H9 (cell line): ENCODE measurements at regions not wholly inside any gene's neighbourhood (a gene's known extent, or its start where the extent isn't known, plus 50 kb on each side); places are given as distances from the start of the nearest gene placed in this dataset.

Source experiments
- DNase-seq: peaks from one replicate; pipeline ENCODE4 v3.0.0-alpha.2; 2017
- H2AFZ ChIP-seq: one replicate; pipeline ENCODE4 v1.6.1; 2013; ENCODE audit warnings: mild to moderate bottlenecking, low read length, control low read depth, moderate library complexity
- H2AK5ac ChIP-seq: 2 replicates; pipeline ENCODE4 v1.6.1; 2013; ENCODE audit warnings: low read length, control low read depth, mixed read lengths; ENCODE audit not compliant: insufficient read length
- H2BK120ac ChIP-seq: one replicate; pipeline ENCODE4 v1.6.1; 2013; ENCODE audit warnings: low read depth, mild to moderate bottlenecking, low read length, control low read depth, inconsistent platforms; ENCODE audit not compliant: poor library complexity, severe bottlenecking
- H2BK12ac ChIP-seq: 2 replicates; pipeline ENCODE4 v1.6.1; 2013; ENCODE audit warnings: low read length, control low read depth, mixed read lengths, low read depth; ENCODE audit not compliant: insufficient read length
- H2BK15ac ChIP-seq: 2 replicates; pipeline ENCODE4 v1.6.1; 2013; ENCODE audit warnings: low read depth, low read length, control low read depth
- H2BK20ac ChIP-seq: one replicate; pipeline ENCODE4 v1.6.1; 2013; ENCODE audit warnings: low read depth, mild to moderate bottlenecking, low read length, control low read depth, inconsistent platforms; ENCODE audit not compliant: poor library complexity, severe bottlenecking
- H2BK5ac ChIP-seq: 2 replicates; pipeline ENCODE4 v1.6.1; 2013; ENCODE audit warnings: low read length, control low read depth, mixed read lengths; ENCODE audit not compliant: insufficient read length
- H3K14ac ChIP-seq: 2 replicates; pipeline ENCODE4 v1.6.1; 2013; ENCODE audit warnings: low read length, control low read depth; ENCODE audit not compliant: insufficient read depth
- H3K18ac ChIP-seq: 2 replicates; pipeline ENCODE4 v1.6.1; 2013; ENCODE audit warnings: low read depth, mild to moderate bottlenecking, mixed read lengths, low read length, control low read depth; ENCODE audit not compliant: insufficient read length
- H3K23ac ChIP-seq: 2 replicates; pipeline ENCODE4 v1.6.1; 2013; ENCODE audit warnings: low read length, control low read depth, mixed read lengths, low read depth; ENCODE audit not compliant: insufficient read length
- H3K23me2 ChIP-seq: 2 replicates; pipeline ENCODE4 v1.6.1; 2013; ENCODE audit warnings: low read depth, mild to moderate bottlenecking, mixed read lengths, low read length, control low read depth; ENCODE audit not compliant: insufficient read length, poor library complexity, severe bottlenecking
- H3K27ac ChIP-seq: 2 replicates; pipeline ENCODE4 v1.5.1; 2013; ENCODE audit warnings: low read length, control low read depth, mixed read lengths, low read depth; ENCODE audit not compliant: insufficient read length
- H3K27me3 ChIP-seq: 2 replicates; pipeline ENCODE4 v1.6.1; 2013; ENCODE audit warnings: low read length, control low read depth, inconsistent platforms; ENCODE audit not compliant: insufficient read depth
- H3K4ac ChIP-seq: 2 replicates; pipeline ENCODE4 v1.6.1; 2013; ENCODE audit warnings: low read depth, mild to moderate bottlenecking, control low read depth, inconsistent platforms, low read length, moderate library complexity
- H3K4me1 ChIP-seq: 2 replicates; pipeline ENCODE4 v1.6.1; 2013; ENCODE audit warnings: low read length, control low read depth, inconsistent platforms; ENCODE audit not compliant: insufficient read depth
- H3K4me2 ChIP-seq: 2 replicates; pipeline ENCODE4 v1.6.1; 2013; ENCODE audit warnings: low read length, control low read depth, mixed read lengths; ENCODE audit not compliant: insufficient read length, insufficient read depth
- H3K56ac ChIP-seq: 2 replicates; pipeline ENCODE4 v1.6.1; 2013; ENCODE audit warnings: low read depth, mild to moderate bottlenecking, mixed read lengths, low read length, control low read depth; ENCODE audit not compliant: insufficient read length
- H3K79me1 ChIP-seq: 2 replicates; pipeline ENCODE4 v1.6.1; 2013; ENCODE audit warnings: low read depth, mild to moderate bottlenecking, moderate library complexity, low read length, control low read depth, inconsistent platforms; ENCODE audit not compliant: insufficient read depth, poor library complexity, severe bottlenecking
- H3K79me2 ChIP-seq: 2 replicates; pipeline ENCODE4 v1.6.1; 2013; ENCODE audit warnings: low read length, control low read depth, inconsistent platforms; ENCODE audit not compliant: insufficient read depth
- H3K9ac ChIP-seq: 2 replicates; pipeline ENCODE4 v1.6.1; 2013; ENCODE audit warnings: low read length, control low read depth, mixed read lengths; ENCODE audit not compliant: insufficient read length; ENCODE audit errors: extremely low read depth
- H3K9me3 ChIP-seq: one replicate; pipeline ENCODE4 v1.6.1; 2013; ENCODE audit warnings: low read depth, low read length, inconsistent platforms; ENCODE audit not compliant: control insufficient read depth
- H3T11ph ChIP-seq: one replicate; pipeline ENCODE4 v1.6.1; 2013; ENCODE audit warnings: mild to moderate bottlenecking, low read length, control low read depth, inconsistent platforms
- H4K20me1 ChIP-seq: one replicate; pipeline ENCODE4 v1.6.1; 2013; ENCODE audit not compliant: control insufficient read depth, insufficient read length, insufficient read depth
- H4K5ac ChIP-seq: 2 replicates; pipeline ENCODE4 v1.6.1; 2013; ENCODE audit warnings: low read depth, mild to moderate bottlenecking, mixed read lengths, low read length, control low read depth; ENCODE audit not compliant: insufficient read length
- H4K8ac ChIP-seq: replicated peaks from 2 replicates; pipeline ENCODE4 v1.6.1; 2013; ENCODE audit warnings: low read length, control low read depth, mixed read lengths, low read depth; ENCODE audit not compliant: insufficient read length
- H4K91ac ChIP-seq: 2 replicates; pipeline ENCODE4 v1.6.1; 2013; ENCODE audit warnings: low read depth, mild to moderate bottlenecking, moderate library complexity, mixed read lengths, low read length, control low read depth; ENCODE audit not compliant: insufficient read length
- H3K27ac Mint-ChIP-seq, 3 experiments: 2 replicates in 2 of 3; 3 replicates in 1 of 3; pipeline ENCODE4 v1.8.0; 2020 to 2021; ENCODE audit warnings: mixed read lengths in 3 of 3, mild to moderate bottlenecking in 1 of 3, moderate library complexity in 1 of 3
- H3K27me3 Mint-ChIP-seq: 2 replicates; pipeline ENCODE4 v1.8.0; 2021; ENCODE audit warnings: low read depth, mild to moderate bottlenecking, moderate library complexity, mixed read lengths
- H3K36me3 Mint-ChIP-seq, 3 experiments: 2 replicates in 2 of 3; 3 replicates in 1 of 3; pipeline ENCODE4 v1.8.0; 2020 to 2021; ENCODE audit warnings: low read depth in 3 of 3, mixed read lengths in 3 of 3; ENCODE audit not compliant: insufficient read depth in 1 of 3
- H3K4me1 Mint-ChIP-seq, 2 experiments: 2 replicates each; pipeline ENCODE4 v1.8.0; 2020; ENCODE audit warnings: mixed read lengths in 2 of 2
- H3K4me3 Mint-ChIP-seq, 2 experiments: 2 replicates in 1 of 2; 3 replicates in 1 of 2; pipeline ENCODE4 v1.8.0; 2020 to 2021; ENCODE audit warnings: mild to moderate bottlenecking in 2 of 2, mixed read lengths in 2 of 2, moderate library complexity in 1 of 2
- H3K9me3 Mint-ChIP-seq, 2 experiments: 2 replicates in 1 of 2; 3 replicates in 1 of 2; pipeline ENCODE4 v1.8.0; 2020; ENCODE audit warnings: mild to moderate bottlenecking in 2 of 2, mixed read lengths in 2 of 2, moderate library complexity in 1 of 2
- WGBS: extraction: QIAGEN DNeasy Blood & Tissue Kit; methylation state at CpG from one replicate; pipeline ENCODE4 v1.1.7; 2013; ENCODE audit warnings: missing lambda C conversion rate, low lambda C conversion rate, mixed read lengths; ENCODE audit not compliant: insufficient read length; ENCODE audit errors: extremely low coverage; 5-methylcytosine and 5-hydroxymethylcytosine counted together
- TF ChIP-seq, protein P1 (sequence below): fragments of 200-600 bp; sonication (generic); conservative IDR thresholded peaks from 3 replicates; pipeline ENCODE4 v1.8.0; 2021; ENCODE audit warnings: antibody characterized with exemption, mild to moderate bottlenecking

GRCh38 chr17:15171167-15172047 is 93.7 kb downstream of the PMP22 start:
- Histone ChIP-seq H4K5ac (no peak overlapping the region), H2BK5ac (no peak overlapping the region), H3K9me3 (no peaks in the 10 kb centered on the region), H2AK5ac (no peak overlapping the region), H4K91ac (no peak overlapping the region), H3K79me1 (no peaks in the 10 kb centered on the region), H2BK120ac (no peak overlapping the region), H3K9ac (no peak overlapping the region), H3K79me2 (no peaks in the 10 kb centered on the region), H3K27me3 (no peaks in the 10 kb centered on the region), H3K14ac (no peak overlapping the region), H2BK15ac (no peak overlapping the region), H2BK12ac (no peak overlapping the region), H4K20me1 (no peaks in the 10 kb centered on the region), H3K4me2 (no peak overlapping the region), H2AFZ (no peak overlapping the region), H3K18ac (no peak overlapping the region), H3K23ac (no peak overlapping the region), H3T11ph (no peak overlapping the region), H3K27ac (no peak overlapping the region), H3K4ac (no peak overlapping the region), H2BK20ac (no peak overlapping the region), H3K56ac (no peak overlapping the region), H3K4me1 (no peaks in the 10 kb centered on the region), H4K8ac (no peak overlapping the region), H3K23me2 (no peaks in the 10 kb centered on the region)
- Mint-ChIP-seq H3K4me1 (peaks cover 17 to 21% of the 10 kb centered on the region in 2 experiments), H3K9me3 (peaks cover 0 to 9% of the 10 kb centered on the region in 2 experiments; a peak in 2 of 5 replicates), H3K27ac (peak overlapping the region in 1 of 3 experiments; percentile 24; a peak in 1 of 7 replicates), H3K27me3 (peaks cover 3% of the 10 kb centered on the region), H3K36me3 (peaks cover 0 to 5% (median 2%) of the 10 kb centered on the region in 3 experiments; a peak in 4 of 7 replicates), H3K4me3 (no peak overlapping the region)
- no CpG with 5 or more reads among the region's 9 CpGs for WGBS
- peak; percentile 91 for DNase-seq
- TF ChIP-seq, protein P1, sequence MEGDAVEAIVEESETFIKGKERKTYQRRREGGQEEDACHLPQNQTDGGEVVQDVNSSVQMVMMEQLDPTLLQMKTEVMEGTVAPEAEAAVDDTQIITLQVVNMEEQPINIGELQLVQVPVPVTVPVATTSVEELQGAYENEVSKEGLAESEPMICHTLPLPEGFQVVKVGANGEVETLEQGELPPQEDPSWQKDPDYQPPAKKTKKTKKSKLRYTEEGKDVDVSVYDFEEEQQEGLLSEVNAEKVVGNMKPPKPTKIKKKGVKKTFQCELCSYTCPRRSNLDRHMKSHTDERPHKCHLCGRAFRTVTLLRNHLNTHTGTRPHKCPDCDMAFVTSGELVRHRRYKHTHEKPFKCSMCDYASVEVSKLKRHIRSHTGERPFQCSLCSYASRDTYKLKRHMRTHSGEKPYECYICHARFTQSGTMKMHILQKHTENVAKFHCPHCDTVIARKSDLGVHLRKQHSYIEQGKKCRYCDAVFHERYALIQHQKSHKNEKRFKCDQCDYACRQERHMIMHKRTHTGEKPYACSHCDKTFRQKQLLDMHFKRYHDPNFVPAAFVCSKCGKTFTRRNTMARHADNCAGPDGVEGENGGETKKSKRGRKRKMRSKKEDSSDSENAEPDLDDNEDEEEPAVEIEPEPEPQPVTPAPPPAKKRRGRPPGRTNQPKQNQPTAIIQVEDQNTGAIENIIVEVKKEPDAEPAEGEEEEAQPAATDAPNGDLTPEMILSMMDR, result peak; percentile 87
